Fibroblast of the conjunctiva (primary cell): ENCODE measurements at regions not wholly inside any gene's neighbourhood (a gene's known extent, or its start where the extent isn't known, plus 50 kb on each side); places are given as distances from the start of the nearest gene placed in this dataset.
"Not testable (repeated sequence)": the region's sequence is repeated elsewhere in the genome, so short reads cannot be mapped to it uniquely, and the experiment has no call there.

Experiments used
- DNase-seq: peaks from one replicate; pipeline ENCODE4 v3.0.0-alpha.2; 2010; ENCODE audit warnings: low read depth

- DNase-seq: no peak
Measured at GRCh38 chr12:53872367-53872766, 66.3 kb upstream of the HOXC13 start.

- not testable (repeated sequence) for DNase-seq
Measured at GRCh38 chr12:53877961-53878360, 60.7 kb upstream of the HOXC13 start.

- no peak for DNase-seq
Measured at GRCh38 chr12:53887006-53887405, 51.6 kb upstream of the HOXC13 start.

GRCh38 chr12:53887881-53888280, 50.8 kb upstream of the HOXC13 start:
- DNase-seq: no peak
